Epithelial cell of esophagus (primary cell): ENCODE measurements at regions not wholly inside any gene's neighbourhood (a gene's known extent, or its start where the extent isn't known, plus 50 kb on each side); places are given as distances from the start of the nearest gene placed in this dataset.

Experiments used
- DNase-seq: peaks from one replicate; pipeline ENCODE4 v3.0.0; 2010; ENCODE audit warnings: low read depth
- H3K4me3 ChIP-seq: 2 replicates; pipeline ENCODE4 v1.5.1; 2011; ENCODE audit warnings: mild to moderate bottlenecking, low read length, control low read depth
- TF ChIP-seq, protein P1 (sequence below): IDR thresholded peaks from 2 replicates; pipeline ENCODE4 v1.5.1; 2011; ENCODE audit warnings: low read depth, mild to moderate bottlenecking, low read length, control low read depth, inconsistent platforms; ENCODE audit not compliant: insufficient read depth; ENCODE audit errors: missing control alignments

DNA sequence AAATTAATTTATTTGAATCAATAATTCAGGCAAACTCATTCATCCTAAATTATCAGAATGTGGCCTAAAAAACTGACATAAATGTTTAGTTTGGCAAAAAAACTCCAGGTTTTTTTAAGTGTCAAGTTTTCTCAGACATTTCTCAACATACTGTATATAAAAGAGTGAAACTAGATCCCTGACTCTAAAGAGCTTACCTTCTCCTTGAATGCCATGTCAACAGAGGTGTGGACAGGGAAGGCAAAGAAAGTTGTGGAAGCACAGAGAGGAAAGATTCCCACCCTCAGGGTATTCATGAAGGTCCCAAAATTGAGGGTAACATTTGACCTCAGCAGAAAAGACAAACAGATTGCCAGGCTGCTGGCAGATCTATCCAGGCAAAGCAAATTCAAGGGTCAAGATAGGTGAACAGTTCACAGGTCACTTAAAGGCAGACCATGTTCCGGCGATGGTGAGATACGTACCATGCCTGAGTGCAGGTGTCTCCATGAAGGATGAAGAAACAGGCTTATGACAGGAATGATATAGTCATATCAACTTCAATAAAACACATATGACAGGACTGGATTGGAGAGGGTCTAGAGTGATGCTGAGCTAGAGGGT, 1638.3 kb upstream of the ZEB2 start:
- no peak for DNase-seq
- TF ChIP-seq, protein P1, sequence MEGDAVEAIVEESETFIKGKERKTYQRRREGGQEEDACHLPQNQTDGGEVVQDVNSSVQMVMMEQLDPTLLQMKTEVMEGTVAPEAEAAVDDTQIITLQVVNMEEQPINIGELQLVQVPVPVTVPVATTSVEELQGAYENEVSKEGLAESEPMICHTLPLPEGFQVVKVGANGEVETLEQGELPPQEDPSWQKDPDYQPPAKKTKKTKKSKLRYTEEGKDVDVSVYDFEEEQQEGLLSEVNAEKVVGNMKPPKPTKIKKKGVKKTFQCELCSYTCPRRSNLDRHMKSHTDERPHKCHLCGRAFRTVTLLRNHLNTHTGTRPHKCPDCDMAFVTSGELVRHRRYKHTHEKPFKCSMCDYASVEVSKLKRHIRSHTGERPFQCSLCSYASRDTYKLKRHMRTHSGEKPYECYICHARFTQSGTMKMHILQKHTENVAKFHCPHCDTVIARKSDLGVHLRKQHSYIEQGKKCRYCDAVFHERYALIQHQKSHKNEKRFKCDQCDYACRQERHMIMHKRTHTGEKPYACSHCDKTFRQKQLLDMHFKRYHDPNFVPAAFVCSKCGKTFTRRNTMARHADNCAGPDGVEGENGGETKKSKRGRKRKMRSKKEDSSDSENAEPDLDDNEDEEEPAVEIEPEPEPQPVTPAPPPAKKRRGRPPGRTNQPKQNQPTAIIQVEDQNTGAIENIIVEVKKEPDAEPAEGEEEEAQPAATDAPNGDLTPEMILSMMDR: no peak
- H3K4me3 ChIP-seq: no peak overlapping the region

DNA sequence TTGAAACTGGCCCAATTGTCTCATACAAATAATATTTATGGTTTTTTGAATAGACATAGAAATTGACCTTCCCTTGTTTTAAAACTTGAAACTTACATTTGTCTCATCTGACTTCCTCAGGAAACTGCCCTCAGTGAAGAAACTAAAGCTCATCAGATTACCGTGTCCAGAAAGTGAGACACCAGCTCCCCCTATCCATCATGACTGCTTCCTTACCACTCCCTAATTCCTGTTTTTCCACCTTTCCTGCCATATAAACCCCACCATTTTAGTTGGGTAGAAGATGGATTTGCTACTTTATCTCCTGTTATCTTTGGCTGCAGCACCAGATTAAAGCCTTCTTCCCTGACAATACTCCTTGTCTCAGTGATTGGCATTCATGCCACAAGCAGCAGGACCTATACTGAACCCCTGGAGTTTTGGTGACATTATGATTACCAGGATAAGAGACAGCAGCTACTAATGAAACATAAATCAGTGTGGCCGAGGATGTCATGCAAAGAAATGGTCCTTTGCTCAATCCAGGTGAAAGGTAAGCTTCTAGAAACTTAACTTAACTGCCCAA, 1627.6 kb upstream of the ZEB2 start:
- no peak overlapping the region for H3K4me3 ChIP-seq
- peak; percentile 35 for DNase-seq
- TF ChIP-seq, protein P1: peak; percentile 31

DNA sequence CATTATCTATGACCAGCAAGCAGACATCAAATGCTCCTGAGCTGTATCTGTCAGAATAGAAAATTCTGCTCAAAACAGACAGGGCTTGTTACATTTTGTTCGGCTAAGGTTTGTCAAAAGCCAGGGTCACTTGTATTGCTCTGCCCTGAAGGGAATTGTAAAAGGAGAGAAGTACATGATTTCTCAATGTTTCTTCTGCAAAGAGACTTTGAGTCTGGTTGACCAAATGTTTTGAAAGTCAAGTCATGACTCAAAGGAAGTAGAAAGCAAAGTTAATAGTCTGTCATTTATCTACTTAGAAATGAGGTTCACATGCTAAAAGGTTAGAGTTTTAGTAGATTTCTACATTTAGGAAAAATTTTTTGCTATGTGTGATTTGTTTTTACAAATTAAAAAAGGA, 1624.1 kb upstream of the ZEB2 start:
- DNase-seq: peak; percentile 36
- TF ChIP-seq, protein P1: no peak
- no peak overlapping the region for H3K4me3 ChIP-seq

DNA sequence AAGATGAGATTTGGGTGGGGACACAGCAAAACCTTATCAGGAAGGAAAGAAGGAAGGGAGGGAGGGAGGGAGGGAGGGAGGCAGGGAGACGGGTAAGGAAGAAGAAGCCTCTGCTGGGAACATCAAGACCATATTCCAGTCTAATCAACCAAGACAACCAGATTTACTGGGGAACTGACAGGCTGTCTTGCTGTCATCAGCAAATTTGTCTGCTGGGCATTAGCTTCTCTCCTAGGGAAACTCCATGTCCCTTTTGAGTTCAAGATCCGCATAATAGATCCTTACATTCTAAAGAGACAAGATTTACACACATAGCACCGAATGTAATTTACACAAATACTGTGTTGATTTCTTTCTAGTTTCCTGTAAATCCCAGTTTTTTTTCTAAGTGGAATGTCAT, 1618.9 kb upstream of the ZEB2 start:
- no peak for DNase-seq
- H3K4me3 ChIP-seq: no peak overlapping the region
- TF ChIP-seq, protein P1: no peak

DNA sequence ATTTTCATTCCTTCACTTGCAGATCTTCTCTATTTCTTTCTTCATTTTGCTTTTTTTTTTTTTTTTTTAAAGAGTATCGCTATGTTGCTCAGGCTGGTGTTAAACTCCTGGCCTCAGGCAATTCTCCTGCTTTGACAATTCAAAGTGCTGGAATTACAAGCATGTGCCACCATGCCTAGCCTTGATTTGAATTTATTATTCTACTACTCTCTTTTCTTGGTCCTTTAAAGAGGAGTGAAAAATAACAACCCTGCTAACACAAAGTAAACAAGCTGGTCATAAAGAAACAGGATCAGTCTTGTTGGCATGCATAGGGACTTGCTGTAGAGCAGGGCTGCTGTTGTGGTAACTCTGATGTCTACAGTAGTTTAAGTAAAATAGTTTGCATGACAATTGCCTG, 1615.3 kb upstream of the ZEB2 start:
- no peak overlapping the region for H3K4me3 ChIP-seq
- TF ChIP-seq, protein P1: no peak
- peak; percentile 76 for DNase-seq

DNA sequence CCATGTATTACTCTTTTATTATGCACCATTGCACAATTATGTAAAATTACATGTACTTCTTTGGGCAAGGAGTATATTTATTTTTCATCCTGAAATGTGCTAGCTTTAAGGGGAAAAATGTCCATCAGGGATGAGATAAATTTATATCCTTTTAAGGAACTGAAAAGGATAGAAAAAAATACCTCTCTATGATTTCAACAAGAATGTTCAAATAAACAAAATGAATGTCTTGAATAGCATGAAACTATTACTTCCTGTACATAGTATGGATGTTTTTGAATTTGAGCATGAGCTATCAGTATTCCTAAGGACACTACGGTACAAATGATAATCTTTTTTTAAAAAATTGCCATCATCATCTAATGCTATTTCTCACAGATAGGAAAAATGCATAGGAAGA, 1611.9 kb upstream of the ZEB2 start:
- TF ChIP-seq, protein P1: no peak
- no peak overlapping the region for H3K4me3 ChIP-seq
- DNase-seq: no peak

DNA sequence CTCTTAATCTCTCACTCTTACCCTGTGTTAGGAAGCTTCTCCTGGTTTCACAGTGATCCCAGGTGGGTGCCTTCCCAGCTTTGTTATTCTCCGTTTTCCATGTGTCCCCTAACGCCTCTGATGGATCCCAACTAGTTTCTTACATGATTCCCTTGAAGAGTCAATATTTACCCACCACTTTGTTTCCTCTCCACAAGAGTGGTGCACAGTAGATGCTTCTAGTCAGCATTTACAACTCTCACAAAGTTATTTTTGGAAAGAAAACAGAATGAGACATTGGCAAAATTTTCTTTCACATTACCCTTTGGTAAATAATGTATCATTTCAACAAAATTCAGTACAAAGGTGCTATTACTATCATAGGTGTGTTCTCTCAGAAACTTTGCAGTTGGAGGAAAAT, 1611.1 kb upstream of the ZEB2 start:
- TF ChIP-seq, protein P1: no peak
- DNase-seq: no peak
- H3K4me3 ChIP-seq: no peak overlapping the region
